ENCODE measurements at regions not wholly inside any gene's neighbourhood (a gene's known extent, or its start where the extent isn't known, plus 50 kb on each side); places are given as distances from the start of the nearest gene placed in this dataset.

GRCh38 chr15:96622714-96623113 is 292.2 kb downstream of the NR2F2 start:
- Histone ChIP-seq H3K27ac (ENCODE audit: poor library complexity, severe bottlenecking) (no peak overlapping the region), H3K36me3 (ENCODE audit: low read depth) (no peaks in the 10 kb centered on the region), H3K4me1 (ENCODE audit: insufficient read depth, poor library complexity, severe bottlenecking) (no peaks in the 10 kb centered on the region), H3K9me3 (ENCODE audit: severe bottlenecking) (no peaks in the 10 kb centered on the region), H3K4me3 (ENCODE audit: severe bottlenecking) (no peak overlapping the region), H3K27me3 (ENCODE audit: insufficient read depth, poor library complexity, severe bottlenecking) (peaks cover 57% of the 10 kb centered on the region)
- TF ChIP-seq CTCF (IDR thresholded peaks at IDR 0.05; ENCODE audit: poor library complexity, severe bottlenecking), result no peak
- ATAC-seq (ENCODE audit: low read depth) (0 out of 3 replicates have a peak, but pooled peaks have one; percentile 55), DNase-seq (ENCODE audit: low spot score) (no peak)

GRCh38 chr15:96625256-96625655 is 294.8 kb downstream of the NR2F2 start:
- H3K4me1 ChIP-seq (ENCODE audit: insufficient read depth, poor library complexity, severe bottlenecking), result no peaks in the 10 kb centered on the region
- no peak for TF ChIP-seq CTCF (IDR thresholded peaks at IDR 0.05; ENCODE audit: poor library complexity, severe bottlenecking)
- H3K9me3 ChIP-seq (ENCODE audit: severe bottlenecking), result no peaks in the 10 kb centered on the region
- H3K4me3 ChIP-seq (ENCODE audit: severe bottlenecking), result no peak overlapping the region
- no peaks in the 10 kb centered on the region for H3K36me3 ChIP-seq (ENCODE audit: low read depth)
- no peak for DNase-seq (ENCODE audit: low spot score)
- peaks cover 45% of the 10 kb centered on the region for H3K27me3 ChIP-seq (ENCODE audit: insufficient read depth, poor library complexity, severe bottlenecking)
- ATAC-seq (ENCODE audit: low read depth), result 0 out of 3 replicates have a peak, but pooled peaks have one; percentile 19
- no peak overlapping the region for H3K27ac ChIP-seq (ENCODE audit: poor library complexity, severe bottlenecking)

GRCh38 chr15:96627031-96627568 is 296.6 kb downstream of the NR2F2 start:
- no peak overlapping the region for H3K4me3 ChIP-seq (ENCODE audit: severe bottlenecking)
- no peaks in the 10 kb centered on the region for H3K4me1 ChIP-seq (ENCODE audit: insufficient read depth, poor library complexity, severe bottlenecking)
- peaks cover 47% of the 10 kb centered on the region for H3K27me3 ChIP-seq (ENCODE audit: insufficient read depth, poor library complexity, severe bottlenecking)
- H3K36me3 ChIP-seq (ENCODE audit: low read depth), result no peaks in the 10 kb centered on the region
- no peak for DNase-seq (ENCODE audit: low spot score)
- H3K9me3 ChIP-seq (ENCODE audit: severe bottlenecking), result no peaks in the 10 kb centered on the region
- TF ChIP-seq CTCF (IDR thresholded peaks at IDR 0.05; ENCODE audit: poor library complexity, severe bottlenecking), result no peak
- H3K27ac ChIP-seq (ENCODE audit: poor library complexity, severe bottlenecking), result no peak overlapping the region
- ATAC-seq (ENCODE audit: low read depth), result no peak

GRCh38 chr15:96629511-96629910 is 299.0 kb downstream of the NR2F2 start:
- no peaks in the 10 kb centered on the region for H3K9me3 ChIP-seq (ENCODE audit: severe bottlenecking)
- DNase-seq (ENCODE audit: low spot score), result no peak
- no peak overlapping the region for H3K4me3 ChIP-seq (ENCODE audit: severe bottlenecking)
- no peak for ATAC-seq (ENCODE audit: low read depth)
- no peaks in the 10 kb centered on the region for H3K36me3 ChIP-seq (ENCODE audit: low read depth)
- peaks cover 44% of the 10 kb centered on the region for H3K27me3 ChIP-seq (ENCODE audit: insufficient read depth, poor library complexity, severe bottlenecking)
- no peaks in the 10 kb centered on the region for H3K4me1 ChIP-seq (ENCODE audit: insufficient read depth, poor library complexity, severe bottlenecking)
- H3K27ac ChIP-seq (ENCODE audit: poor library complexity, severe bottlenecking), result no peak overlapping the region
- no peak for TF ChIP-seq CTCF (IDR thresholded peaks at IDR 0.05; ENCODE audit: poor library complexity, severe bottlenecking)

- ATAC-seq (ENCODE audit: low read depth) (no peak), DNase-seq (ENCODE audit: low spot score) (no peak)
- no peak for TF ChIP-seq CTCF (IDR thresholded peaks at IDR 0.05; ENCODE audit: poor library complexity, severe bottlenecking)
- H3K9me3 ChIP-seq (ENCODE audit: severe bottlenecking), result peaks cover 6% of the 10 kb centered on the region
- H3K4me1 ChIP-seq (ENCODE audit: insufficient read depth, poor library complexity, severe bottlenecking), result no peaks in the 10 kb centered on the region
- H3K4me3 ChIP-seq (ENCODE audit: severe bottlenecking), result no peak overlapping the region
- H3K36me3 ChIP-seq (ENCODE audit: low read depth), result no peaks in the 10 kb centered on the region
- H3K27ac ChIP-seq (ENCODE audit: poor library complexity, severe bottlenecking), result no peak overlapping the region
- peaks cover 57% of the 10 kb centered on the region for H3K27me3 ChIP-seq (ENCODE audit: insufficient read depth, poor library complexity, severe bottlenecking)
These were observed 308.3 kb downstream of the NR2F2 start for GRCh38 chr15:96638793-96639192.
